COLO668 (cell line): ENCODE measurements at regions not wholly inside any gene's neighbourhood (a gene's known extent, or its start where the extent isn't known, plus 50 kb on each side); places are given as distances from the start of the nearest gene placed in this dataset.
"Not testable (repeated sequence)": the region's sequence is repeated elsewhere in the genome, so short reads cannot be mapped to it uniquely, and the experiment has no call there.

Experiments
- DNase-seq: peaks from one replicate; lab custom pipeline; 2025; ENCODE audit not compliant: unreplicated experiment; lab: John Stamatoyannopoulos, UW

DNA sequence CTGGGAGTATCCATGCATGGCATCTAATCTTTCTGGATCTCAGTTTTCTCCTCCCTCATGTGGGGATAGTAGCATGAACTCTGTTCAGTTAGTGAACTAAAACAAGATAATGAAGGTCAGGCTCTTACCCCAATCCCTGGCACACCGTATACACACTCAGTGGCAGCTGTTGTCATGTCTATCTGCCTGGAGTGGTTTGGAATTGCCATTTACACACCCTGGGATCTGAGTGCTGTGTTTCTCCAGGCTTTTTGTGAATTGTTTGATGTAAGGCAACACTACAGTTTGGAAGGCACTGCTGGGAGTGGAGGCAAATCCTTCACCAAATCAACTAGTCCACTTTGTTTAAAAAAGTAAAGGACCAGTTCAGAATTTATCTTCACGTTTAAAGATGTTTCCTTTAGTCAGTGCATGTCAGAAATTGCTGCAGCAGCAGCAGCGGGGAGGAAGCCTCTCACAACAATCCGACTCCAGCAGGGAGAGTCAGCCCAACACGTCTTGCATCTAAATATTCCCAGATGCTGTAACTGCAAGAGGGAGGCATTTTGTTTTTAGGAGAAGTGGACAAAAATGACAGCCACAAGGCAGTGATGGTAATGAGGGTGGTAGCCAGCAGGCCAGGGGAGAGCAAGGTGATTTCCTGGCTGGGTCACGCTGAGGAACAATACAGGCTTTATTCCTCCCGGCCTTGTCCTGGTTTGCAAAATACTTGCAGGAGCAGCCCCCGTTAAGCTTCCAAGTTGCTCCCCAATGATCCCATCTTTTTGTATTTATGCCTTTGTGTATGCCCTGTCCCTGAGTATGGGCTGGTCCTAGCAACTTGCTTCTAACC lies 128.5 kb upstream of the LRIG1 start:
- DNase-seq = no peak

DNA sequence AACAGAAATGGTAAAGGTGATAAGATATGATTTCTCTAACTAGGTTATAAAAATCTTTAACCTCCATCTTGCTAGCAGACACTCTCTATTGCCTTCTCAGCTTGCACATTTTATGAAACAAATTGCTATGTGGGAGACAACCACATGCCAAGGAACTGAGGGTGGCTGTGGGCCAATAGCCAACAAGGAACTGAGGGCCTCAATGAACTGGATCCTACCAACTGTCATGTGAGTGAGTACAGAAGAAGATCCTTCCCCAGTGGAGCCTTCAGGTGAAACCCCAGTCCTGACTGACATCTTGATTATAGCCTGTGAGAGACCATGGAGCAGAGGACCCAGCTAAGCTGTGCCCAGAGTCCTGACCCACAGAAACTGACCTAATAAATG lies 129.2 kb upstream of the LRIG1 start:
- DNase-seq = no peak

DNA sequence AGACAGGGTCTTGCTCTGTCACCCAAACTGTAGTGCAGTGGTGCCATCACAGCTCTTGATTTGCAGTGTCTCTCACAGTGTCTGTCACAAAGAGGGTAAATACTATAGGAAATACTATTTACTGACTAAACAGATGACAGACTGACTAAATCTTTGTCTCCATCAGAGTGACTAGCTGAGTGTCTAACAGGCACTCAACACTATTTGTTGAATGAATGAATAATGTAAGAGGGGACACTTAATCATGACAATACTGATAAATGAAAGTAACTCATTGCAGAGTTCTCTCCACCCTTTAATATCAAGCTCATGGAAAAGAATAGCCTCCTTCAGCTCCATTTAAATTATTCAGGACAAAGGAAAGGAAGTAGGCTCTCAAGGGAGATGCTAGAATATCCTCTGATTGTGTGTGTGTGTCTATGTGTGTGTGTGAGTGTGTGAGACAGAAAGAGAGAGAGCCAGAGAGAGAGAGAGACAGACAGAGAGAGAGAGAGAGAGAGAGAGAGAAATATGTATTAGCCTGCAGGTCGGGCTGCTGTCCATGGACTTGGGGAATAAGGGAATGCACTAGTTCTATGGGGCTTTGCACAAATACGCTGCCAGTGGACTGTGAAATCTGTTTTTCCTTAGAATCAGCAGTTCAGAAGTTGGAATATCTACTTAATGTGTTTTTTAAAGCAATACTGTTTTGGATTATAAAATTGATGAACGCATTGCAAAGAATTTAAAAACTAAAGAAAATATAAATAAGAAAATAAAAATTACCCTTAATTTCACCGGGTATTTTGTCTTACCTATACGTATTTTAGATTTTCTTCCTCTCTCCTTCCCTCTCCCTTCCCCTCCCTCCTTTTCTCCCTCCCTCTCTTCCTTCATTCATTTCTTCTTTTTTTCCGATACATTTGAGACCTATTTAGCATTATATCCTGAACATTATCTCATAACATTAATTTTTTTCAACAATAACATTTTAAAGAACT lies 132.9 kb upstream of the LRIG1 start:
- no peak for DNase-seq

- DNase-seq = no peak
These were observed 137.9 kb upstream of the LRIG1 start for GRCh38 chr3:66638717-66639116.

DNA sequence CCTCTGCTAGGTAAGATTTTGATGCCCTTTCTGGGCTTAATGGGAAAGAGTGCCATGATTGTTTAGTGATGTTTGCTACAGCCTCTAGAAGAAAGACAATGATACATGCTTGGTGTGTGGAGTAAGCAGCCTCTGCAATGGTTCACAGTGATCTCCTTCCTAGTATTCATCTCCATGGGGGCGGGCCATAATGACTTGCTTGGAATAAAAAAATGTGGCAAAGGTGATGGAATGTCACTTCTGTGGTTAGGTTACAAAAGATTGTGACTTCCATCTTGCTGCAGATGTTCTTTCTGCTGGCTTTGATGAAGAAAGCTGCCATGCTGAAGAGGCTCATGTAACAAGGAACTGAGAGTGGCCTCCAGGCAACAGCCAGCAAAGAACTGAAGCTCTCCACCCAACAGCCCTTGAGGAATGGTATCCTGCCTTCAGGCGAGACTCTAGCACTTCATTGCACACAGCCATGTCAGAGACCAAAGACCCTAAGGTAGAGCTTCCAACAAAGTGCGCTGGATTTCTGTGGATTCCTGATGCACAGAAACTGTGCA lies 139.1 kb upstream of the LRIG1 start:
- DNase-seq = no peak

GRCh38 chr3:66642019-66642418 lies 141.2 kb upstream of the LRIG1 start:
- no peak for DNase-seq

GRCh38 chr3:66642484-66642883 lies 141.7 kb upstream of the LRIG1 start:
- no peak for DNase-seq

DNA sequence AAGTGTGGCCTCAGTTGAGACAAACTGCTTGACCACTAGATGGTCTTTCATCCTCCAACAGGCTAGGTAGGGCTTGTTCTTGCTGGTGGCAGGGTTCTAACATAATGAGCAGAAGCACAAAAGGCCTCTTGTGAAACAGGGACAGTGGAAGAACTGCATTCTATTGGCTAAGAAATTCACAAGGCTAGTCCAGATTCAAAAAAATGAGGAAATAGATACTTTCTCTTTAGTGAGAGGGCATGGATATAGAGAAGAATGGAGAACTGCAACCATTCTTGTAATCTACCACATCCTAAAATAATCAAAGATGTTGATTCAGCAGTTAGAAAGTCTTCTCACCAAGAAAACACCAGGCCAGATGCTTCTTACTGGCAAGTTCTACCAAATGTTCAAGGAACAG lies 143.7 kb upstream of the LRIG1 start:
- no peak for DNase-seq

DNA sequence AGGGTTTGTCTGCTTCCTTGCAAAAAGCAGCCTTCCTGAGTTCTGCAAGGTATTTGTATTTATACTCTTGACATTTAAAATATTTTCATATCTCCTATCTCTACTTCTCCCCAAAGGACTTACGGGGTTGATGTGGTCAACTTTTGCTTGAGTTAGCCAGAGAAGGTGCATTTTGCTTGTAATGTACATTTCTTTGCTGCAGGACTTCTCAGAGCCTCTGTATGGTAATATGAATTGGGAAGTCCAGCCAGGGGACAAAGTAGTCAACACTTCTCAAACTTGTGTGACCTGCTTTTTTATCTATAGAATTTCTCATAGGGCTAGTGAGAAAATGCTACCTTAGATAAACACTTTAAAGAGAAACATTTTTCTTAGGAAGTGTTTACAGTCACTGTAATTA lies 148.2 kb upstream of the LRIG1 start:
- DNase-seq = no peak

DNA sequence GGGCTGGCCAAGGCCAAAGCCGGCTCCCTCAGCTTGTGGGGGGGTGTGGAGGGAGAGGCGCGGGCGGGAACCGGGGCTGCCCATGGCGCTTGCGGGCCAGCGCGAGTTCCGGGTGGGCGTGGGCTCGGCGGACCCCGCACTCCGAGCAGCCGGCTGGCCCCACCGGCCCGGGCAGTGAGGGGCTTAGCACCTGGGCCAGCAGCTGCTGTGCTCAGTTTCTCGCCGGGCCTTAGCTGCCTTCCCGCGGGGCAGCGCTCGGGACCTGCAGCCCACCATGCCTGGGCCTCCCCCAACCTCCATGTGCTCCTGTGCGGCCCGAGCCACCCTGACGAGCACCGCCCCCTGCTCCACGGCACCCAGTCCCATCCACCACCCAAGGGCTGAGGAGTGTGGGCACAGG lies 150.7 kb upstream of the LRIG1 start:
- not testable (repeated sequence) for DNase-seq

DNA sequence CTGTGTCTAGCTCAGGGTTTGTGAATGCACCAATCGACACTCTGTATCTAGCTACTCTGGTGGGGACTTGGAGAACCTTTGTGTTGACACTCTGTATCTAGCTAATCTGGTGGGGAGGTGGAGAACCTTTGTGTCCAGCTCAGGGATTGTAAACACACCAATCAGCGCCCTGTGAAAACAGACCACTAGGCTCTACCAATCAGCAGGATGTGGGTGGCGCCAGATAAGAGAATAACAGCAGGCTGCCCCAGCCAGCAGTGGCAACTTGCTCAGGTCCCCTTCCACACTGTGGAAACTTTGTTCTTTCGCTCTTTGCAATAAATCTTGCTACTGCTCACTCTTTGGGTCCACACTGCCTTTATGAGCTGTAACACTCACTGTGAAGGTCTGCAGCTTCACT lies 151.3 kb upstream of the LRIG1 start:
- DNase-seq = not testable (repeated sequence)

- DNase-seq = no peak
These were observed 154.2 kb upstream of the LRIG1 start for GRCh38 chr3:66655044-66655443.

DNA sequence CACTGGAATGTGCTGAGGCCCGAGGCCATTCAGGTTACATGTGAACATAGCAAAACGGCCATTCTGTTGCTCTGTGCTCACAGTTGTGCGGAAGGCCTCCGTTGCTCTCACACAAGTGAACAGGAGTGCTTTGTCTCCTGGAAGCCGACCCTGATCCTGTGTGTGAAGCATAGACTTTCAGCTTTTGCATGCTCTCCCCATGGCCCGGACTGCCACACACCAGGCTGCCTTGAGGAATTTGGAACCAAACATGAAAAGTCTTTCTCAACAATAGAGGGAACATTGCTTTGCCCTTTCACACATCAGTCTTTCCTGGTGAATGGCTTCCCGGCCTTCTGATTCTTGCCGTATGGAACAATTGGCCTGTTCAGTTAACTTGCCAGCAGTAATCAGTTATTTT lies 154.8 kb upstream of the LRIG1 start:
- DNase-seq = no peak

GRCh38 chr3:66656609-66657008 lies 155.8 kb upstream of the LRIG1 start:
- peak; percentile 47 for DNase-seq

GRCh38 chr3:66659056-66659455 lies 158.2 kb upstream of the LRIG1 start:
- DNase-seq = no peak

GRCh38 chr3:66661628-66662027 lies 160.8 kb upstream of the LRIG1 start:
- no peak for DNase-seq

DNA sequence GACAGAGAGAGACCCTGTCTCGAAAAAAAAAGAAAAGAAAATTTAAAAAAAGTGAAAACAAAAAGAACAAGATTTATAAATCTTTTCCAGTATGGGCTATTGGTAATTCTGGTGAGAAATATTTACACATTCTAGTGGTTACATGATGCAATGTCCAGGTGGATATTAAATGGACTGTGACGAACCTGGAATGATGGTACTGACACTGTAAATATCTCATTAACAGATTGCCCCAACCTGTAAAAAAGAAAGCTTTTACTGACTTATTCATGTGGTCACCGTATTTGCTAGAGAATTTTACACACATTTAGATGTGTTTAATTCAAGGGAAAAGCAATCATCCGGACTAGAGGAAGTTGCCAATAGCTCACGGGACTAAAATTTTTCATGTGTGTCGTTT lies 162.1 kb upstream of the LRIG1 start:
- DNase-seq = no peak

DNA sequence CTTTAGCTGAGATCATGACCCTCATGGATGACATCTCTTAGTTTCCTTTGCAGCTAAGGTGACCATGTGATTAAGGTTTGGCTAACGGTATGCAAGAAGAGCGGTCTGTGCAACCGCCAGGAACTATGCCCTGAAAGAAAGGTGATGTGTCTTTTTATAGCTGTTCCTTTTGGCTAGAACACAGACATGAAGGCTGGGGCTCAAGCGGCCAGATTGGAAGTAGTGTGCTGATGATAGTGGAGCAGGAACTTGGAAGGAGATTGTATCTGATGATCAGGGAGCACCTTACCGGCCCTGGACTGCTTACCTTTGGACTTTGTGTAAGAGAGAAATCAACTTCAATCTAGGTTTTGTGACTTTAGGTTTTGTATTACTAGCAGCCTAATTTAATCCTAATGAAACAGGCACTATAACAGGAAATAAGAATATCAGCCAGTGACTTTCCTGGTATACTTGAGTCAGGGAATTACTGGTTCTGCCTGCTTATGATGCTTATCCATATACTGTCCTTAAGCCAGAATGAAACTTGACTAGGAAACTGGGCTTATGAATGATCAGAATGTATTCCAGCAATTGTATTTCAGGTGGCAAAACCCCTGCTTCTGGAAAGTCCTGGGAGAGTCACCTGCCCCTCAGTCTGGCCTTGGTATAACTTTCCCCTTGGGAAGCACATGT lies 164.3 kb upstream of the LRIG1 start:
- DNase-seq = no peak

DNA sequence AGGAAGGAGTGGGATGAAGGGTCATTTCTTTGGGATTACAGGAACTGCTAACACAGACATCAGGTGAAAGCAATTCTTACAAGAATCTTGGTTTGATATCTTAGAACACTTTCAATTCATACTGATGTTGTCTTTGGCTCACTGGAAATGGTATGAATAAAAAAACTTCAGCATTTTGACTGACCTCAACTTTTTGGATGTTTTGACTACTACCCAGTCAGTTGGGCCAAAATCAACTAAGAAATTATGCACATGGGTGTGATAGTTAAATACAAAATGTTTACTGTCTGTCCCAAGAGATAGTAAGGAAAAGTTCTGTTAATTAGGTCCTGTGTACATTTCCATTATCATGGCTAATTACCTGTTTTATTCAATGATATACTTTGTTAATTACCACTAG lies 165.5 kb upstream of the LRIG1 start:
- no peak for DNase-seq

DNA sequence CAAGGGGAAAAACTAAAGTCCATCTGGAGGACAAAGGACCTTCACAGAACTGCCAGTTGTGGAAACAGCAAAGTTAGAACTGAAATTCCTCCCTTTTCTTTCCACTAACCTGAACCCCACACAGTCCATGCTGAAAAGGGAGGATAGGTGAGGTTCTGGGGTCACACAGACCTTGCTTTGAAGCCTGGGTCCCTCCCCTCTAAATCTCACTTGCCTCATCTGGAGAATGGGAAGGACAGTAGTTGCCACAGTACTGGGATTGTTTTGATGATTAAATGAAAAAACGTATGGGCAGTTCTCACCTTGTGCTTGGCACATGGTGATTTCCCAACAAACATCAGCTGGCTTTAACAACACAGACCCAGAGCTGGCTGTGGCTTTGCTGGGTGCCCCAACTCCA lies 166.4 kb upstream of the LRIG1 start:
- no peak for DNase-seq

DNA sequence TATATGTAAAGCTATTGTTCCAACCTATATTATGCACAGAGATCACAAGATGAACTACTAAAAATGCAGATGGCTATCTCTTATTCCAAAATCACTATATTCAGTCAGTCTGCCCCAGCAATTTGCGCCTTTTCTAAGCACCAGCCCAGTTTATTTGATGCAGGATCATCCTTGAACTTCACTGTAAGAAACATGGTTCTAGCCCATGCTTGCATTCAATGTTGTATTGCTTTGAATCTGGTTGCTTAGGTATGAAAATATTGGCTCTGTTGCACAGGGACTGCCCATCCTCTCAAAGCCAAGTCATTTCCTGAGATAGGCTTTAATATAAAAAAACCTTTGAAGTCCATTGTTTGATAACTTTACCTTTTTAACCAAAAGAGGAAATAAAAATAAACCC lies 170.5 kb upstream of the LRIG1 start:
- DNase-seq = no peak
